ENCODE measurements at regions not wholly inside any gene's neighbourhood (a gene's known extent, or its start where the extent isn't known, plus 50 kb on each side); places are given as distances from the start of the nearest gene placed in this dataset.

- DNase-seq (ENCODE audit: low read depth), result no peak
These were observed 66.4 kb upstream of the DUSP22 start for GRCh38 chr6:225907-226306.

- no peak for DNase-seq (ENCODE audit: low read depth)
These were observed 65.7 kb upstream of the DUSP22 start for GRCh38 chr6:226516-227073.

GRCh38 chr6:227074-227782 is 65.1 kb upstream of the DUSP22 start:
- no peak for DNase-seq (ENCODE audit: low read depth)

GRCh38 chr6:227812-228338 is 64.4 kb upstream of the DUSP22 start:
- no peak for DNase-seq (ENCODE audit: low read depth)

DNA sequence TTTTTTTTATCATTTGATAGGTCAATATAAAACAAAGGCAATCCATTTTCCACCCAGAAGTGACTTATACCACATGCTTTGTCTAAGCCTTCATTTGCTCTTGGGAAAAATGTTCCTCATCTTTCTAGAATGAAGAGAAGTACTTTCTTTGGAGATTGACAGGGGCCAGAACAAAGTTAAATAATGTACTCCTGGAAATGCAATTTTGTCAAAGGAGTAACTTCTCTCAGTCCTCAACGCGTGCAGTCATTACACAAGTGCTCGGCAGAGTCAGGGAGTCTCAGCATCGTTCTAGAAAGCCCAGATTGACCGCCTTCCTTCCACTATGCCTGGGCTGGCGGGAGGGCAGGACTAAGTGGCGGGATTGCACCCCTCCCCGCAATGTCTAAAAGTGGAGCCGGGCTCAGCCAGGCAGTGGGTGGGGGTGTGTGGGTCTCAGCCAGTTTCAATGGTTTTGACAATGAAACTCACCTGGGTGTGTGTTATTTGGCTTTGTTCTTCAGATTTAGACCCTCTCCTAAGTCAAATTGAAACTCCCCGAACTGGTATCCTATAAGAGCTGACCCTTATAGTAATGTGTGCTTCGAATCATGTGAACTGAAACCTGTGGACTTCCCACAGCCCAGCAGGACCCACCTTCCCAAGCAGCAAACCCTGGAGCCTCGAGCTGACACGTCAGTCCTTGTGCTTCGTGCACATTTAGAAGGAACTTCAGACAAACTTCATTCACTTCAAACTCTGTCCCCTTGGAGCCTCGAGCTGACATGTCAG is 63.2 kb upstream of the DUSP22 start:
- DNase-seq (ENCODE audit: low read depth), result no peak

DNA sequence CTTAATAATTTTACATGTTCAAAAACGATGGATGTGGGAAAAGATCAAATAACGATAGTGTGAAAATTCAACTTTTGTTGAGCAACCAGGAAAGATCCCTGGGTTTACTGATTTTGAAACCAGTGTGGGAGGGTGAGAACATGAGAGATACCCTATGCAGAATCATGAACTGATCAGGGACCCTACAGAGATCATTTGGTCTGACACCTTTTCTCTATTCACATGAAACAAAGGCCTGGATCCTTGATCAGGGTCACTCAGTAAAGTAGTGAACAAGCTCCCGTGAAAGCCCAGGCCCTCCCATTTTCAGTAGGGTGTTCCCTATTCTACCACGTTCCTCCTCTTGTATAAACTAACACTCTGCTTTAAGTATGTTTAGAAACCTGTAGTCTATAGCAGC is 60.5 kb upstream of the DUSP22 start:
- no peak for DNase-seq (ENCODE audit: low read depth)

DNA sequence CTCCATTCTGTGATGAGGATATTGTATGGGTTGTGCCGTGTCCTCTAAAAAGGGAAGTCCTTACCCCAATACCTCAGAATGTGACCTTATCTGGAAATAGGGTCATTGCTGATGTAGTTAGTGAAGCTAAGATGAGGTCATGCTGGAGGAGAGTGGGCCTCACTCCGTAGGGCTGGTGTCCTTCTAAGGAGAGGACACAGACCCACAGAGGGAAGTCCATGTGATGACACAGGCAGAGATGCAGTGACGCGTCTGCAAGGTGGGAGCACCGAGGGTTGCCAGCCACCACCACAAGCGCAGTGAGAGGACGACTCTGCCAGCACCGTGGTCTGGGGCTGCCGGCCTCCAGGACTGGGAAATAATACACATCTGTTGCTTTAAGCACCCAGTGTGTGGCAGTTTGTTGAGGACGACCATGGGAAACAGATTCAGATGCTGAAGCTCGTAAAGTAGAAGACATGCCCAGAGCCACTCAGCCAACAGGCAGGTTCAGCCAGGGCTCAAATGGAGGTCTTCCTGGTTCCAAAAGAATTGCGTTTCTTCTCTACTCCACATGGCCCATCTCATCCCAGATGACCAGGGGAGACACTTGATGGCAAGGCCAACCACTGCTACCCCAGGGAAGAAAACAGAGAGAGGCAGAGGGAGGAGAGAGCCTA is 59.2 kb upstream of the DUSP22 start:
- no peak for DNase-seq (ENCODE audit: low read depth)

- no peak for DNase-seq (ENCODE audit: low read depth)
These were observed 57.4 kb upstream of the DUSP22 start for GRCh38 chr6:234706-235372.

DNA sequence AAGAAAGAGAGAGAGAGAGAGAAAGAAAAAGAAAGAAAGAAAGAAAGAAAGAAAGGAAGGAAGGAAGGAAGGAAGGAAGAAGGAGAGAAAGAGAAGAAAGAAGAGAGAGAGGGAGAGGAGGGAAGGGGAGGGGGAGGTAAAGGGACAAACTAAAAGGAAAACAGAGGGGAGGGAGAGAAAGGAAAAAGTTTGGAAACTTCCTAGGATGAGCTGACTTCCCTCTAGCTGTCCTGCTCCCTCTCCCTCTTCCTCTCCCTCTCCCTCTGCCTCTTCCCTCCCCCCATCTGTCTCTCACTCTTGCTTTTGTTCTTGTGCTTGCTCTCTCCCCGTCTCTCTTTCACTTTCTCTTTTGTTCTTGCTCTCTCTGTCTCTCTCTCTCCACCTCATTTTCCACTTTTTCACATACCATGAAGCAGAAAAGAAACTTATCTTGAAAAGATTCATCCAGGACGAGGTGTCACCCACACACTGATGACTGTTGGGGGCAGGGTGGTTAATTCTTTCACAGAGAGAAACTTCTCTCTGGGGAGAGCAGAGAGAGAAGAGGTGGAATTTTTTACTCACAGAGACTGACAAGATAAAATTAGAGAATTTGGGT is 56.4 kb upstream of the DUSP22 start:
- DNase-seq (ENCODE audit: low read depth), result no peak

- no peak for DNase-seq (ENCODE audit: low read depth)
These were observed 55.8 kb upstream of the DUSP22 start for GRCh38 chr6:236519-236918.

DNA sequence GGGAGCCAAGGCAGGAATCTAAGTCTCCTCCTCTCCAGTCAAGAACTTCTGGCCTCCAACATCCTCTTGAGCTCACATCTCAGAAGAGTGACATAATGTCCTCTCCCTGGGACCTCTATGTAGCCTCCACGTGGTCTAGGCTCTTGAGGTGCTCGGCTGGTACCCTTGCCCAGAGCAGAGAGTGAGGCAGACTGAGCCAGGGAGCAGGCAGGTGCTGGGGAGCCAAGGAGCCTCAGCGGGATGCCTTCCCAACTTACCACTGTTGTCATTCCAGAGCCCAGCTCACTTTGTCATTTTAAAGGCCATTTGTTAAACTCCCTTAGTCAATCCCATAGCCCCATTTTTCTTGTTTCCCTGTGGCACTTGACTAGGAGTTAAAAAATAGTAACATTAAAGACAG is 52.1 kb upstream of the DUSP22 start:
- DNase-seq (ENCODE audit: low read depth), result no peak

GRCh38 chr6:241336-241865 is 50.9 kb upstream of the DUSP22 start:
- DNase-seq (ENCODE audit: low read depth), result no peak
